Mesothelial cell of epicardium (in vitro differentiated cells): ENCODE measurements at regions not wholly inside any gene's neighbourhood (a gene's known extent, or its start where the extent isn't known, plus 50 kb on each side); places are given as distances from the start of the nearest gene placed in this dataset.

ENCODE experiments used
- DNase-seq, 2 experiments: peaks; one replicate each; pipeline ENCODE4 v3.0.0; 2021; ENCODE audit warnings: low spot score in 2 of 2; ENCODE audit not compliant: unreplicated experiment in 2 of 2
- H3K27ac Mint-ChIP-seq: 2 replicates; pipeline ENCODE4 v1.8.0; 2021; ENCODE audit warnings: mixed read lengths
- H3K27me3 Mint-ChIP-seq: 2 replicates; pipeline ENCODE4 v1.8.0; 2021; ENCODE audit warnings: low read depth, mixed read lengths
- H3K36me3 Mint-ChIP-seq: 2 replicates; pipeline ENCODE4 v1.8.0; 2021; ENCODE audit warnings: mixed read lengths
- H3K4me1 Mint-ChIP-seq: 2 replicates; pipeline ENCODE4 v1.8.0; 2021; ENCODE audit warnings: mixed read lengths
- H3K4me3 Mint-ChIP-seq: 2 replicates; pipeline ENCODE4 v1.8.0; 2021; ENCODE audit warnings: mild to moderate bottlenecking, moderate library complexity, mixed read lengths
- H3K9me3 Mint-ChIP-seq: 2 replicates; pipeline ENCODE4 v1.8.0; 2021; ENCODE audit warnings: mixed read lengths
- TF ChIP-seq, protein P1 (sequence below): fragments of 200-600 bp; sonication (generic); IDR thresholded peaks from one replicate; pipeline ENCODE4 v1.5.0; 2021; ENCODE audit warnings: antibody characterized with exemption; ENCODE audit not compliant: unreplicated experiment

DNA sequence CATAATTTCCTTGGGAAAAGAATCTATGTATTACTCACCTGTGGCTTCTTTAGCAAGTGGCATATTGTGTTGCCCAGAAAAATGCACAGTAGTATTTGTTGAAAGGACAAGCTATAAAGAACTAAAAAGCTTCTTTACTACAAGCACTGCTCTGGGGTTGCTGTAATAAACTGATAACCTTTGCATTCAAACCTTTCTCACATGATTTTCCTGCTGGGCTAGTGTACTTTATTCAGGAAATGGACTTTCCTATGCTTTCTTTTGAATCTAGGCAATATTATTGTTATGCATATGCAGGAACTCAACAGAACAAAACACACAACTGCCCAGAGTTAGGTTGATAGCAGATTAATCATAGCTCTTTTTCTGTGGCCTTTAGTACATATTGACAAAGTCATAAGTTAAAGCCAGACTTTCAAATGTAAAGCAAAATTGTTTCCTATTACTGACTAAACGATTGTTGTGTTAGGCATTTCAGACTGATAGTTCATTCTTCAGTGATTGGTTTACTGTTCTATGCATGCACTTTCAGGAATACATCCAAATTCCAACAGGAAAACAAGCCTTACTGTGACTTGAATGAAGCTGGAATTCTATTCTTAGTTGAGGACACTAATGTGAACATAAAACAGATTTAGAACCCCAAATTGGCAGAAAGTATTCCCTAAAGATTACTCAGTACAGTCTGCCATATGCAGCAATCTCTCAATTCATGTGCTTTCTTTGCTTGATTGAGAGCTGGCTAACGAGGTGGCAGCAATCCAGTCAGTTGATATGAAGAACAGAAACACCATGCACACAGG is 564.3 kb upstream of the NEGR1 start:
- Mint-ChIP-seq H3K36me3 (no peaks in the 10 kb centered on the region), H3K4me3 (no peak overlapping the region), H3K27ac (no peak overlapping the region), H3K27me3 (no peaks in the 10 kb centered on the region), H3K9me3 (peaks cover 5% of the 10 kb centered on the region), H3K4me1 (no peaks in the 10 kb centered on the region)
- no peak for DNase-seq
- TF ChIP-seq, protein P1, sequence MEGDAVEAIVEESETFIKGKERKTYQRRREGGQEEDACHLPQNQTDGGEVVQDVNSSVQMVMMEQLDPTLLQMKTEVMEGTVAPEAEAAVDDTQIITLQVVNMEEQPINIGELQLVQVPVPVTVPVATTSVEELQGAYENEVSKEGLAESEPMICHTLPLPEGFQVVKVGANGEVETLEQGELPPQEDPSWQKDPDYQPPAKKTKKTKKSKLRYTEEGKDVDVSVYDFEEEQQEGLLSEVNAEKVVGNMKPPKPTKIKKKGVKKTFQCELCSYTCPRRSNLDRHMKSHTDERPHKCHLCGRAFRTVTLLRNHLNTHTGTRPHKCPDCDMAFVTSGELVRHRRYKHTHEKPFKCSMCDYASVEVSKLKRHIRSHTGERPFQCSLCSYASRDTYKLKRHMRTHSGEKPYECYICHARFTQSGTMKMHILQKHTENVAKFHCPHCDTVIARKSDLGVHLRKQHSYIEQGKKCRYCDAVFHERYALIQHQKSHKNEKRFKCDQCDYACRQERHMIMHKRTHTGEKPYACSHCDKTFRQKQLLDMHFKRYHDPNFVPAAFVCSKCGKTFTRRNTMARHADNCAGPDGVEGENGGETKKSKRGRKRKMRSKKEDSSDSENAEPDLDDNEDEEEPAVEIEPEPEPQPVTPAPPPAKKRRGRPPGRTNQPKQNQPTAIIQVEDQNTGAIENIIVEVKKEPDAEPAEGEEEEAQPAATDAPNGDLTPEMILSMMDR: no peak

DNA sequence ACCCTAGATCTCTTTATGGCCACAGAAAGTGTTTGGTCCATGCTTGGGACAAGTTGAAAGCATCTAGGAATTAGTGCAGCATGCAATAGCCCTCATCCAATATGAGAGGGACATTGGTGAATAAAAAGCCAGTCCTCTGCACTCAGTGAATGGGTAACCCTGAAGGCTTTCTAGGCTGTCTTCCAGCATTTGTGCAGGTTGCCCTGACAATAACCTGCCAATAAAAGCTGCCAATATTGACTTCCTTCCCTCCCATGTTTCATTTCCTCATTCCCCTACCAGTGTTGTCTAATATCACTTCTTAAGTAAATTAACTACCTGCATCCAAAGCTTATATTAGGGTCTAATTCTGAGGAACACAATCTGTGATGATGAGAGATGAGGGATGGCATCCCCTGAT is 563.6 kb upstream of the NEGR1 start:
- Mint-ChIP-seq H3K4me3 (no peak overlapping the region), H3K27me3 (no peaks in the 10 kb centered on the region), H3K27ac (no peak overlapping the region), H3K4me1 (no peaks in the 10 kb centered on the region), H3K36me3 (no peaks in the 10 kb centered on the region), H3K9me3 (peaks cover 5% of the 10 kb centered on the region)
- TF ChIP-seq, protein P1: no peak
- DNase-seq: no peak

DNA sequence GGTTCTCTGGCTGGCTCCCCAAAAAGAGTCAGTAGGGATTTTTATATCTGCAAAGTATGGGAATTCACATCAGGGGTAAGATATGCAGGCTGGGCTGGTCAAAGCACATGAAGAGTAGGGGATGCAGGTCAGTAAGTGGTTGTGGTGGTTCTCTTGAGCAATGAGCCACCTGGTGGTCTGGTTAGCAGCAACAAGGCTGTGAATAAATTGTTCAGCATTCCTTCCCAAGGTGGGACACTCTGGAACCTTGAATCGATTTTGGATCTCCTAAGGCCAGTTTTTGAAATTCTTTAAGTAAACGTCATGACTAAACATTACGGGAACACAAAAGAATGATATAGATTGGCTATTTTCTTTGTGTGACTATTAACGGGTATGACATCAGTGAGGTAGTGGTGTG is 563.0 kb upstream of the NEGR1 start:
- Mint-ChIP-seq H3K4me1 (no peaks in the 10 kb centered on the region), H3K9me3 (peaks cover 5% of the 10 kb centered on the region), H3K27ac (no peak overlapping the region), H3K27me3 (no peaks in the 10 kb centered on the region), H3K4me3 (no peak overlapping the region), H3K36me3 (no peaks in the 10 kb centered on the region)
- TF ChIP-seq, protein P1: no peak
- DNase-seq: no peak

DNA sequence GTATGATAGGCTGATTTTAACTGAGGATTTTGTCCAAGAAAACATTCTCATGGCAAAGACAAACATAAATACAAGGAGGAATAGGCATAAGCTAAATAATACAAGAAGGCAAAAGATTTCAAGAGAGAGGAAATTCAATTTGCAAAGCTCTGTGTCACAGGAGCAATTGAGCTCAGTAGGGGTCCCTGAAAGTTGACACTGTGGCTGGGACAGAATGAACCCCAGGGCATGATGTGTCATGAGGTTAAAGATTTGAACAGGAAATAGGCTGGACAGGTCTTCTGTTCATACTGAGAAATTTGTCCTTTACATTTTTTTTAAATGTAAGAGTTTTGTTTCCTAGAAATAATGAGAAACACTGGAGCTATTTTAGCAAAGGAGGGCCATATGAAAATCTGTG is 555.4 kb upstream of the NEGR1 start:
- Mint-ChIP-seq H3K36me3 (no peaks in the 10 kb centered on the region), H3K9me3 (peaks cover 40% of the 10 kb centered on the region), H3K4me1 (no peaks in the 10 kb centered on the region), H3K4me3 (no peak overlapping the region), H3K27ac (no peak overlapping the region), H3K27me3 (no peaks in the 10 kb centered on the region)
- TF ChIP-seq, protein P1: no peak
- no peak for DNase-seq

DNA sequence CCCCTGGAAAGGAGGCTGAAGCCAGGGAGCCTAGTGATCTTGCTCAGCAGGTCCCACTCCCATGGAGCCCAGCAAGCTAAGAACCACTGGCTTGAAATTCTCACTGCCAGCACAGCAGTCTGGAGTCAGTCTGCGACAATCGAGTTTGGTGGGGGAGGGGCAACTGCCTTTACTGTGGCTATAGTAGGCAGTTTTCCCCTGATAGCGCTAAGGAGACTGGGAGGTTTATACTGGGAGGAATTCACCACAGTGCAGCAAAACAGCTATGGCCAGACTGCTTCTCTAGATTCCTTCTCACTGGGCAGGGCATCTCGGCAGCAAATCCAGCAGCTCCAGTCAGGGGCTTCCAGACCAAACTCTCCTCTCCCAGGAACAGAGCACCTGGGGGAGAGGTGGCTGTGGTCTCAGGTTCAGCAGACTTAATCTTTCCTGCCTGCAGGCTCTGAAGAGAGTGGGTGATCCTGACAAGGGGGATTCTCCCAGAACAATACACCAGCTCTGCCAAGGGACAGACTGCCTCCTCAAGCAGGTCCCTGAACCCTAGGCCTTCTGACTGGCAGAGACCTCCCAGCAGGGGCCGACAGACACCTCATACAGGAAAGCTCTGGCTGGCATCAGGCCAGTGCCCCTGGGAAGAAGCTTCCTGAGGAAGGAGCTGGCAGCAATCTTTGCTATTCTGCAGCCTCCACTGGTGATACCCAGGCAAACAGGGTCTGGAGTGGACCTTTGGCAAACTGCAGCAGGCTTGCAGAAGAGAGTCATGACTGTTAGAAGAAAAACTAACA is 548.5 kb upstream of the NEGR1 start:
- TF ChIP-seq, protein P1: no peak
- Mint-ChIP-seq H3K27me3 (no peaks in the 10 kb centered on the region), H3K4me3 (no peak overlapping the region), H3K27ac (no peak overlapping the region), H3K9me3 (peaks cover 60% of the 10 kb centered on the region), H3K4me1 (no peaks in the 10 kb centered on the region), H3K36me3 (no peaks in the 10 kb centered on the region)
- no peak for DNase-seq
